Fibroblast of villous mesenchyme (primary cell): ENCODE measurements at regions not wholly inside any gene's neighbourhood (a gene's known extent, or its start where the extent isn't known, plus 50 kb on each side); places are given as distances from the start of the nearest gene placed in this dataset.

Experiments used
- DNase-seq: peaks from one replicate; pipeline ENCODE4 v3.0.0-alpha.2; 2010; ENCODE audit warnings: low read depth
- H3K4me3 ChIP-seq: 2 replicates; pipeline ENCODE4 v1.5.1; 2011; ENCODE audit warnings: low read depth, mild to moderate bottlenecking, low read length
- TF ChIP-seq, protein P1 (sequence below): IDR thresholded peaks from 2 replicates; pipeline ENCODE4 v1.5.1; 2012; ENCODE audit warnings: low read depth, mild to moderate bottlenecking, low read length; ENCODE audit not compliant: insufficient read depth

DNA sequence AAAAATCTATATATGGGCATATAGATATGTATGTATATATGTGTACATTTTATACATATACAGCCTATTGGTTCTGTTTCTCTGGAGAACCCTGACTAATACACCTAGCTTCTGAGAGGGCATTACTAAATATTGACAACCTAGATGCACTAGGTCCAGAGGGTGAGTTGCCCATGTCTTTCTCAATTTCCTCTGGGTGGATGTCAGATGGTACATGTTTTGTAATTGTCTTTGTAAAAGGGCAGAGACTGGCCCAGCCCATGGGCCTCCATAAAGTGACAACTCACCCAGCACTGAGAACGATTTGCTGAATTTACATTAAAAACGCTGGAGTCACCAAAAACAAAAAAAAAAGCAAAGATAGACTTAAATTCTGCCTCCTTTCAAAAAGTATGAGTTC lies 198.5 kb upstream of the FAM241A start:
- no peak for DNase-seq
- TF ChIP-seq, protein P1, sequence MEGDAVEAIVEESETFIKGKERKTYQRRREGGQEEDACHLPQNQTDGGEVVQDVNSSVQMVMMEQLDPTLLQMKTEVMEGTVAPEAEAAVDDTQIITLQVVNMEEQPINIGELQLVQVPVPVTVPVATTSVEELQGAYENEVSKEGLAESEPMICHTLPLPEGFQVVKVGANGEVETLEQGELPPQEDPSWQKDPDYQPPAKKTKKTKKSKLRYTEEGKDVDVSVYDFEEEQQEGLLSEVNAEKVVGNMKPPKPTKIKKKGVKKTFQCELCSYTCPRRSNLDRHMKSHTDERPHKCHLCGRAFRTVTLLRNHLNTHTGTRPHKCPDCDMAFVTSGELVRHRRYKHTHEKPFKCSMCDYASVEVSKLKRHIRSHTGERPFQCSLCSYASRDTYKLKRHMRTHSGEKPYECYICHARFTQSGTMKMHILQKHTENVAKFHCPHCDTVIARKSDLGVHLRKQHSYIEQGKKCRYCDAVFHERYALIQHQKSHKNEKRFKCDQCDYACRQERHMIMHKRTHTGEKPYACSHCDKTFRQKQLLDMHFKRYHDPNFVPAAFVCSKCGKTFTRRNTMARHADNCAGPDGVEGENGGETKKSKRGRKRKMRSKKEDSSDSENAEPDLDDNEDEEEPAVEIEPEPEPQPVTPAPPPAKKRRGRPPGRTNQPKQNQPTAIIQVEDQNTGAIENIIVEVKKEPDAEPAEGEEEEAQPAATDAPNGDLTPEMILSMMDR, result no peak
- no peak overlapping the region for H3K4me3 ChIP-seq

DNA sequence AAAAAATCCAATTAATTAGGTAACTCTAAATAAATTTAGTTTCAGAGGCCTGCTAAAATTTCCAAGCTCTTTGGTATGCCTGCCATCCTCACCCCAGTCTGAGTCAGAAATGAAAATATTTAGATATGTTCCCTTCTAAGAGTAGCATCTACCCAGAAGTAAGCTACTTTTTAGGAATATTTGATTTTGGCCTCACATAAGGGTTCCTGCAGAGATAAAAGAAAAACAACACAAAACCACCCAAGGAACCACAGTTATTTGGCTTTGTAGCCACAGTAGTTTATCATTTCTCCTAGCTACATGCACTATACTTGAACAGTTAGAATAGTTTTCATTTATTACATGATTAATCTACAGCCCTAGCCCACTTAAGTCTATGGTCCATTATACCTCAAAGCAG lies 192.6 kb upstream of the FAM241A start:
- DNase-seq, result no peak
- TF ChIP-seq, protein P1, result no peak
- no peak overlapping the region for H3K4me3 ChIP-seq

DNA sequence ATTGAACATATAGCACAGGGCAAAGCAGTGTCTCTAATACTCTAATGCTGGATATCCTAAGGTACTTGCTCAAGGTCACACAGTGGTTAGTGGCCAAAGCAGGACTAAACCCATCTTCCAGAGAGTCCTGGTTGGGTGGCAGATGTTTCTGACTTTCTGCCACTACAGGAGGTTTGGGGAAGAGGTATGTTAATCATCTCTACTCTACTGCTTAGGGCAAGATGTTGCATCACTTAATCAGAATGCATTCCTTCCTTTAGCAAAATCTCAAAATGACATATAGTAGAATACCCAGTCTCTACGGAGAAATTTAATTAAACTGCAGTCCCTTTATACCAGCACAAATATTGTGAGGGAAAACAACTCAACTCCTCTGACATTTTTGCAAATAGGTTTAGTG lies 190.7 kb upstream of the FAM241A start:
- no peak overlapping the region for H3K4me3 ChIP-seq
- DNase-seq, result no peak
- TF ChIP-seq, protein P1, result no peak

DNA sequence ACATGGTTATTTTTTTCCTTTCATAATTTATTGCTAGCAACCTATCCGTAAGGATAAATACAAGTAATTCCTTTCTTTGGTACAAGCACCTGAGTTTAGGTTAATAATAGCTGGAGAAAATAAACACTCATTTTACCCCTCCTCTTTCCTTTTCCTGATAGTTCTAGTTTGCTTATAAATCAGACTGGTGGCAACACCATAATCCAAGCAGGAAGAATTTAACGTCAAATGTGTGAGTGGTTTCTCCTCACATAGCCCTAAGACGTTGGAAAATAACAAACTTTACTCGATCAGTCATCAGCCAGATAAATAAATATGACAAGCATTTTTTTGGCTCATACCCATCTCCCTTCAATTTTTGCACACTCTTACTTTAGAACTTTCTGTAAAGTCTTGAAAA lies 190.3 kb upstream of the FAM241A start:
- DNase-seq, result no peak
- TF ChIP-seq, protein P1, result no peak
- no peak overlapping the region for H3K4me3 ChIP-seq

DNA sequence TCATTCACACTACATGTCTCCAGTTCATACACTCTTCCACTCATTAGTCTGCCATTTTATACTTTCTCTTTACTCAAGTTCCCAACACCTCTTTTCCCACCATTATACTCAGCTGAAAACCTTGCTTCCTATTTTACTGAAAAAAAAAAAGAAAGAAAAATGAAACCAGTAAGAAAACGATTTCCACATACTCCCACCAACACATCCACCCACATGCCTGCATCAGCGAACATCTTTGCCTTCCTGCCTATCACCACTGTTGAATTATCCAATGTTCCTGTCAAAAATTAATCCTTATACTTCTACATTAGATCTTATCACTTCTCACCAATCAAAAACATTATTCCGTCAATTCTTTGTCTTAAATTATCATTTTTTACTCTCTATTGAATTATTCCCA lies 188.1 kb upstream of the FAM241A start:
- H3K4me3 ChIP-seq, result no peak overlapping the region
- no peak for DNase-seq
- TF ChIP-seq, protein P1, result no peak

DNA sequence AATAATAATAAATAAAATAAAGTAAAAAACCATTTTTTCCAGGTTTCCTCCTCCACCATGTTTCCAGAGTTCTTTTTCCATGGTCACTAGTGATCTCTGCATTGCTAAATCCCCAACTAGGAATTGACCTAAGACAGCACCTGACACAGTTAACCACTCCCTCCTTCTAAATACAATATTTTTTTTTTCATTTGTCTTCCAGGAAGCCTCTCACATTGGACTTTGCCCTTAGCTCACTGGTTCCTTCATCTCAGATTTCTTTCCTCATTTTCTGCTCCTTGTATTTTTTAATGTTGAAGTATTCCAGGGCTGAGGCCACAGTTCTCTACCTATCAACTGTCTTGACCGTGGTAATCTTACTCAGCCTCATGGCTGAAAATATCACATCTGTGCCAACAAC lies 187.3 kb upstream of the FAM241A start:
- DNase-seq, result no peak
- TF ChIP-seq, protein P1, result no peak
- no peak overlapping the region for H3K4me3 ChIP-seq

DNA sequence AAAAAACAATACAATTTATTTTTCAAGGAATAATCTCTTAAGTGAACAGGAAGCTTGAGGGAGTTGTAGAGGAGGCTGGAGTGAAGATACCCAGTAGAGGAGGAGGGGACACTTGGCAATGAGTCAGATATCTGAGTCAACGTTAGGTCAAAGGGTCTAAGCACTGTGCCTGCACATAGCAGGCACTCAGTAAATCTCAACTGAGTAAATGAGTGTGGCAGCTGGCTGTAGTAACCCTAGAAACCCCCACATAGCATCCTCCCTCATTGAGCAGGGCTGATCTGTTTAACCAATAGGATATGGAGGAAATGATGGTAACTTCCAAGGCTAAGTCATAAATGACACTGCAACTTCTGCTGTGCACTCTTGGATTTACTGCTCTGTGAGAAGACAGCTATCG lies 186.0 kb upstream of the FAM241A start:
- TF ChIP-seq, protein P1, result no peak
- H3K4me3 ChIP-seq, result no peak overlapping the region
- DNase-seq, result peak; percentile 66
